ENCODE measurements at regions not wholly inside any gene's neighbourhood (a gene's known extent, or its start where the extent isn't known, plus 50 kb on each side); places are given as distances from the start of the nearest gene placed in this dataset.
"Not testable (repeated sequence)": the region's sequence is repeated elsewhere in the genome, so short reads cannot be mapped to it uniquely, and the experiment has no call there.

DNA sequence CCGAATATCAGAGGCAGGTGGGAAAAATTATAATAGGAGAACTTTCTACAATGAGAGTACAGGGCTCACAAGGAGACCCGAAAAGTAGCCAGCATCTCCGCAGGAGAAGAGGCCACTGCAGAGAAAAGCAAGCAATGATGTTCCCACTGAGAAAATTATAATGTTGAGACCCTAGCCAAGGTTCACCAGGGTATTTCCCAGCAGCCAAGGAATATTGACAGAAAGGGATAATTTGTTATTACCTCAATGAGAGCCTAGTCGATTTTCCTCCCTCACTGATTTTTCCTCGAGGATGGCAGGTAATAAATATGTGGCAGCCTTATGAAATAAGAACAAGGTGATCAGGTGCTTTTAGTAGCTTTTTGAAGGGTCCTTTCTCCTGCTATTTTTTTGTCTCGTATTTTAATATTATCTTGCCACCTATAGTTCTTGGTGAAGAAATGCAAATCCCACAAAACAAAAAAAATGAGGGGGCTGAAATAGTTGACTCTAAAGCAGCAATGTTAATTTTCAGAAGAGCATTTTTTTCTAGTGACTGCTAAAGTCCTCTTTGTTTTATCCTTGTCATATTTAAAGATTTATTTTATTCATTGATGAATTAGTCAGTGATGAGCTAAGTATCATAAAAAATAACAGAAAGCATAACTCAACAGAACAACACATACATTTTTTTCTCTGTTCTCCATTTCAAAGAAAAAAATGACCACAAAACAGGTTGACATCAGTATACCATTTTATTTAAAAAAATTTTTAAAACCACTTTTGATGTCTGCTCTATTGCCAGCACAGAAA, 215.4 kb downstream of the KCNE4 start:
- Mint-ChIP-seq H3K27me3 (no peaks in the 10 kb centered on the region), H3K4me1 (ENCODE audit: low read depth) (no peaks in the 10 kb centered on the region), H3K4me3 (no peak overlapping the region), H3K27ac (no peak overlapping the region), H3K9me3 (no peaks in the 10 kb centered on the region), H3K36me3 (ENCODE audit: low read depth) (no peaks in the 10 kb centered on the region)
- intact Hi-C loops (cut with micrococcal nuclease) = no loop called here

DNA sequence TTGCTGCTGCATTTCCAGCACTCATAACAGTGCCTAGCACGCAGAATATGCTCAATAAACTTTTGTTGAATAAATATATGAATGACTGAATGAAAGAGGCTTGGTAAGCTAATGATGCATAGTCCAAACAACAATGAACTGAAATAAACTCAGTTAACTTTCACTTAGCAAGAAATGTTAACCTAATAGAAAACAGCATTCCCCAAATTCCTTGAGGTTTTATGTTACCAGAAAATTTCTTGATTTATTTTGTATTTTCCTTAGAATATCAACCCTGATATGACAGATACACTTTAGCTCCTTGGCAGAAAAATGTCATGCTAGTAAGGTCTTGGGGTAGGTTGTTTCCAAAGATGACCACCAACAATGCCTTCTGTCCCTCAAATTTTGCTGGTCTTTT, 217.4 kb downstream of the KCNE4 start:
- Mint-ChIP-seq H3K9me3 (no peaks in the 10 kb centered on the region), H3K36me3 (ENCODE audit: low read depth) (no peaks in the 10 kb centered on the region), H3K4me3 (no peak overlapping the region), H3K27me3 (no peaks in the 10 kb centered on the region), H3K4me1 (ENCODE audit: low read depth) (no peaks in the 10 kb centered on the region), H3K27ac (no peak overlapping the region)
- intact Hi-C loops (cut with micrococcal nuclease) = no loop called here

- H3K27me3 Mint-ChIP-seq = no peaks in the 10 kb centered on the region
- intact Hi-C loops (cut with micrococcal nuclease) = no loop called here
- H3K36me3 Mint-ChIP-seq (ENCODE audit: low read depth) = no peaks in the 10 kb centered on the region
- no peak overlapping the region for H3K4me3 Mint-ChIP-seq
- no peak overlapping the region for H3K27ac Mint-ChIP-seq
- no peaks in the 10 kb centered on the region for H3K9me3 Mint-ChIP-seq
- no peaks in the 10 kb centered on the region for H3K4me1 Mint-ChIP-seq (ENCODE audit: low read depth)
Measured at GRCh38 chr2:223270548-223270947, 218.6 kb downstream of the KCNE4 start.

- Mint-ChIP-seq H3K4me3 (no peak overlapping the region), H3K4me1 (ENCODE audit: low read depth) (no peaks in the 10 kb centered on the region), H3K9me3 (no peaks in the 10 kb centered on the region), H3K27ac (no peak overlapping the region), H3K27me3 (no peaks in the 10 kb centered on the region), H3K36me3 (ENCODE audit: low read depth) (no peaks in the 10 kb centered on the region)
- intact Hi-C loops (cut with micrococcal nuclease) = no loop called here
Measured at GRCh38 chr2:223273995-223274394, 222.0 kb downstream of the KCNE4 start.

GRCh38 chr2:223282221-223282620, 230.2 kb downstream of the KCNE4 start:
- Mint-ChIP-seq H3K9me3 (peaks cover 22% of the 10 kb centered on the region), H3K27ac (no peak overlapping the region), H3K4me1 (ENCODE audit: low read depth) (no peaks in the 10 kb centered on the region), H3K36me3 (ENCODE audit: low read depth) (no peaks in the 10 kb centered on the region), H3K27me3 (no peaks in the 10 kb centered on the region), H3K4me3 (no peak overlapping the region)
- intact Hi-C loops (cut with micrococcal nuclease) = no loop called here

GRCh38 chr2:223283329-223283728, 231.3 kb downstream of the KCNE4 start:
- Mint-ChIP-seq H3K36me3 (ENCODE audit: low read depth) (no peaks in the 10 kb centered on the region), H3K4me3 (no peak overlapping the region), H3K4me1 (ENCODE audit: low read depth) (no peaks in the 10 kb centered on the region), H3K9me3 (peaks cover 22% of the 10 kb centered on the region), H3K27ac (no peak overlapping the region), H3K27me3 (no peaks in the 10 kb centered on the region)
- intact Hi-C loops (cut with micrococcal nuclease) = no loop called here

DNA sequence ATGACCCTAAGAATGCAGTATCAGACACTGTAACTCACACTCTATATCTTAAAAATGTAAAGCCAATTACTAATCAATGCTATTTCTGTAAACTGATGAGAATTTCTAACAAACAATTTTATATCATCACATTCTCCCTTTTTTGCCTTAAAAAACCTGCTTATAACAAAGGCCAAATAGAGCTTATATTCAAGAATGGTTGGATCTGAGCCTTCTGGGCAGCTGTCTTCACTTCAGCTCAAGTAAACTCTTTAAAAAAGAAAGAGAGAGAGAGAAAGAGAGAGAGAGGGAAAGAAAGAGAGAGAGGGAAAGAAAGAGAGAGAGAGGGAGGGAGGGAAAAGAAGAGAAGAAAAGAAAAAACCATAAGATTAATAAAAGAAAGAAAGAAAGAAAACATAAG, 231.8 kb downstream of the KCNE4 start:
- Mint-ChIP-seq H3K27me3 (no peaks in the 10 kb centered on the region), H3K36me3 (ENCODE audit: low read depth) (no peaks in the 10 kb centered on the region), H3K4me3 (no peak overlapping the region), H3K9me3 (peaks cover 22% of the 10 kb centered on the region), H3K4me1 (ENCODE audit: low read depth) (no peaks in the 10 kb centered on the region), H3K27ac (no peak overlapping the region)
- intact Hi-C loops (cut with micrococcal nuclease) = no loop called here

DNA sequence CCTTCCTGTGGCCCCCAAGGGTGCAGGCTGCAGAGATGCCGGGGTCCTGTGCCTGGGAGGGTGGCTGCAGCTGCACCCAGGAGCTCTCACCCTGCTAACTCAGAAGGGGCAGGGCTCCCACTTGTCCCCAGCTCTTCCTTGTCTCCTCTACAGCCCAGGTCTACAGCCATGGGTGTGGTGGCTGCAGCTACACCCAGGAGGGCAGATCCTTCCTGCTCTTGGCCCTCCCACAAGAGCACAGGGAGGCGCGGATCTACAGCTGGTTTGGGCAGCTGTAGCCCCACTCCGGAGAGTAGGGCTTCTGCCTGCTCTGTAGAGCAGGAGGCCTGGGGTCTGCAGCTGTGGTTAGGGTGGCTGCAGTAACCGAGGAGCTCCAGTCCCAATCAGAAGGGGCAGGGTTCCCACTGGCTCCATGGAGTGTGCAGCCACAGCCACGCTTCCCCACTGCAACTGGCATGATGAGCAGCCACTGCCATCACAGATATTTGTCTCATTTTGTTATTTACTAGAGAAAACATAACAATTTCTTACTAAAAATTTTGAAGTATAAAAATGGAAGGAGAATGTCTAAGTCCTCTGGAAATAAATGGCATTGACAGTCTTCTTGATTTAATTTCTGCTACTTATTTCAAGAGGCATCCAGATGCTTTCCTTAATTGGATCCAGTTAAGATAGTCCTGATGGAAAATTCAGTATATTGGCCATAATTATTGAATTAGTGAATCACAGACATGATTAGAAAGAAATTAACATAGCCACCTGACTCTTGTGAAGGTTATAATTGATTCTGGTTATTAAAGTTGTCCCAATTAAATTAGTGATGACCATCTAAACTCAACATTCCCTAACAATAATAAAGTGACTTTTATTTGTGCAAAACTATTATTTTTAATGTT, 233.6 kb downstream of the KCNE4 start:
- no peak overlapping the region for H3K4me3 Mint-ChIP-seq
- H3K9me3 Mint-ChIP-seq = peaks cover 36% of the 10 kb centered on the region
- H3K4me1 Mint-ChIP-seq (ENCODE audit: low read depth) = no peaks in the 10 kb centered on the region
- intact Hi-C loops (cut with micrococcal nuclease) = no loop called here
- H3K27ac Mint-ChIP-seq = no peak overlapping the region
- no peaks in the 10 kb centered on the region for H3K27me3 Mint-ChIP-seq
- no peaks in the 10 kb centered on the region for H3K36me3 Mint-ChIP-seq (ENCODE audit: low read depth)

DNA sequence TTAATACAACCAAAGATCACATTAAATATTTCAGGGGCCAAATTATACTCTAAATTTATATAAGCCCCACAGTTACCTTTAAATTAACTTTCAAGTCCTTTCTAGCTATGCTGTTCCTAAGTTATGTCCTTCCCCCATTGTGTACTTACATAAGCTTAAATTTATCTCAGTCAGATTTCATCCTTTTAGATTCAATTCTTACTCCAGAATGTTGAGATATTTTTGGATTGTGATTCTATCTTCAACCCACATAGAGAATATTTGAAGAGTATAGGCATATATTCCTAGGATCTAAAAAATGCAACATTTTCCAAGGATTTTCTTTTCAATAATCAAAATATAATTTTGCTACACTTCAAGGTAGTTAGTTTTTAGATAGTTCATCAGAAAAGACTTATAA, 242.8 kb downstream of the KCNE4 start:
- intact Hi-C loops (cut with micrococcal nuclease) = no loop called here
- Mint-ChIP-seq H3K36me3 (ENCODE audit: low read depth) (no peaks in the 10 kb centered on the region), H3K27me3 (no peaks in the 10 kb centered on the region), H3K9me3 (peaks cover 14% of the 10 kb centered on the region), H3K4me1 (ENCODE audit: low read depth) (no peaks in the 10 kb centered on the region), H3K4me3 (no peak overlapping the region), H3K27ac (no peak overlapping the region)

DNA sequence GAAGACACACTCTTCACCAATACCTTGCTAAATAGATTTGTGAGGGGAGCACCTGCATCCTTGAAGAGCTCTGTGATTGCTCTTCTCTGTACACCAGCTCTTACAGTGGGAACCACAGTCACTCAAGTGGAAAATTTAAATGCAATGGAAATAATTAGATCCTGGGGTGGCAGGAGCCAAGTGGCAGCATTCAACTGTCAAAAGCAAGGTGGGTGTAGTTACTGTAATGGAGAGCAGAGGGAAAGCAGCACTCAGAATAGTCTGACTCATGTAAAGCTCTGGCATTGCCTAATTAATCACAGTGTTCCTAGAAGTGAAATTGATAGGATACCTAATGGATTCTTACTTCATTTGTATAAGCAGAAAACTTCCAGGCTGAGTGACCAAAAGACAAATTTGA, 245.8 kb downstream of the KCNE4 start:
- intact Hi-C loops (cut with micrococcal nuclease) = no loop called here
- Mint-ChIP-seq H3K36me3 (ENCODE audit: low read depth) (no peaks in the 10 kb centered on the region), H3K9me3 (peaks cover 9% of the 10 kb centered on the region), H3K27ac (no peak overlapping the region), H3K4me3 (no peak overlapping the region), H3K27me3 (no peaks in the 10 kb centered on the region), H3K4me1 (ENCODE audit: low read depth) (no peaks in the 10 kb centered on the region)

DNA sequence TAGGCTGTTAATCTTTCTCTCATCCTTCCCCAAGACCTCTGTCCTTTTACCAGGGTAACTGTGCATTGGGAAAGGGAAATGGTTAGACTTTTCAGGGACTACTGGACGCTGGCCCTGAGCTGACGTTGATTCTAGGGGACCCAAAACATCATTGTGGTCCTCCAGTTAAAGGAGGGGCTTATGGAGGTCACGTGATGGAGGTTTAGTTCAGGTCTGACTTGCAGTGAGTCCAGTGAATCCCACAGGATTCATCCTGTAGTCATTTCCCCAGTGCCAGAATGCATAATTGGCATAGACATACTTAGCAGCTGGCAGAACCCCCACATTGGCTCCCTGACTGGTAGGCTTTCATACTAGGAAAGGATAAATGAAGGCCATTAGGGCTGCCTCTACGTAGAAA, 246.3 kb downstream of the KCNE4 start:
- H3K27ac Mint-ChIP-seq; intact Hi-C loops (cut with micrococcal nuclease); H3K36me3 Mint-ChIP-seq (ENCODE audit: low read depth); H3K9me3 Mint-ChIP-seq; H3K27me3 Mint-ChIP-seq; H3K4me3 Mint-ChIP-seq; H3K4me1 Mint-ChIP-seq (ENCODE audit: low read depth): not testable (repeated sequence)

GRCh38 chr2:223300326-223300725, 248.3 kb downstream of the KCNE4 start:
- peaks cover 9% of the 10 kb centered on the region for H3K9me3 Mint-ChIP-seq
- no peak overlapping the region for H3K27ac Mint-ChIP-seq
- no peaks in the 10 kb centered on the region for H3K27me3 Mint-ChIP-seq

DNA sequence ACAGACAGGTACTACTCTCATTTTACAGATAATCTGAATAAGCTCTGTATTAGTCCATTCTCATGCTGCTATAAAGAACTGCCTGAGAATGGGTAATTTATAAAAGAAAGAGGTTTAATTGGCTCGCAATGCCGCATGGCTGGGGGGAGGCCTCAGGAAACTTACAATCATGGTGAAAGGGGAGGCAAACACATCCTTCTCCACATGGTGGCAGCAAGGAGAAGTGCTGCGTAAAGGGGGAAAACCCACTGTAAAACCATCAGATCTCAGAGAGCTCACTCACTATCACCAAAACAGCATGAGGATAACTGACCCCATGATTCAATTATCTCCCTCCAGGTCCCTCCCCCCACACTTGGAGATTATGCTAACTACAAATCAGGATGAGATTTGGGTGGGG, 254.4 kb downstream of the KCNE4 start:
- Mint-ChIP-seq H3K9me3 (no peaks in the 10 kb centered on the region), H3K36me3 (ENCODE audit: low read depth) (no peaks in the 10 kb centered on the region), H3K4me1 (ENCODE audit: low read depth) (no peaks in the 10 kb centered on the region), H3K4me3 (no peak overlapping the region), H3K27ac (no peak overlapping the region), H3K27me3 (no peaks in the 10 kb centered on the region)
- intact Hi-C loops (cut with micrococcal nuclease) = no loop called here

More at GRCh38 chr2:223300326-223300725, 248.3 kb downstream of the KCNE4 start:
- Mint-ChIP-seq H3K4me1 (ENCODE audit: low read depth) (no peaks in the 10 kb centered on the region), H3K36me3 (ENCODE audit: low read depth) (no peaks in the 10 kb centered on the region), H3K4me3 (no peak overlapping the region)
- intact Hi-C loops (cut with micrococcal nuclease) = no loop called here

GRCh38 chr2:223311889-223312680, 260.1 kb downstream of the KCNE4 start:
- H3K4me3 Mint-ChIP-seq = no peak overlapping the region
- intact Hi-C loops (cut with micrococcal nuclease) = no loop called here
- H3K27ac Mint-ChIP-seq = no peak overlapping the region
- H3K4me1 Mint-ChIP-seq (ENCODE audit: low read depth) = no peaks in the 10 kb centered on the region
- no peaks in the 10 kb centered on the region for H3K27me3 Mint-ChIP-seq
- no peaks in the 10 kb centered on the region for H3K9me3 Mint-ChIP-seq
- no peaks in the 10 kb centered on the region for H3K36me3 Mint-ChIP-seq (ENCODE audit: low read depth)
